Left forelimb (tissue), 1 donor: ENCODE measurements at regions not wholly inside any gene's neighbourhood (a gene's known extent, or its start where the extent isn't known, plus 50 kb on each side); places are given as distances from the start of the nearest gene placed in this dataset.

Source experiments
- DNase-seq: peaks from one replicate; pipeline ENCODE4 v3.0.0-alpha.2; 2018; ENCODE audit warnings: low spot score

GRCh38 chr2:12971581-12972365, 255.0 kb downstream of the TRIB2 start:
- no peak for DNase-seq

- no peak for DNase-seq
Observed at GRCh38 chr2:12978066-12978835, 261.5 kb downstream of the TRIB2 start.

GRCh38 chr2:12979066-12979465, 262.3 kb downstream of the TRIB2 start:
- DNase-seq = no peak

GRCh38 chr2:12980817-12981216, 264.1 kb downstream of the TRIB2 start:
- DNase-seq = no peak

- DNase-seq = no peak
Observed at GRCh38 chr2:12982149-12982584, 265.4 kb downstream of the TRIB2 start.

GRCh38 chr2:12987246-12987645, 270.5 kb downstream of the TRIB2 start:
- no peak for DNase-seq

- no peak for DNase-seq
Observed at GRCh38 chr2:12988279-12988678, 271.5 kb downstream of the TRIB2 start.

GRCh38 chr2:12990523-12990922, 273.8 kb downstream of the TRIB2 start:
- no peak for DNase-seq

GRCh38 chr2:12998685-12999084, 281.9 kb downstream of the TRIB2 start:
- DNase-seq = no peak

- peak; percentile 65 for DNase-seq
Observed at GRCh38 chr2:13000664-13001363, 284.1 kb downstream of the TRIB2 start.

- DNase-seq = no peak
Observed at GRCh38 chr2:13001408-13001807, 284.7 kb downstream of the TRIB2 start.

GRCh38 chr2:13002536-13003331, 286.0 kb downstream of the TRIB2 start:
- no peak for DNase-seq

- DNase-seq = no peak
Observed at GRCh38 chr2:13003500-13003899, 286.8 kb downstream of the TRIB2 start.

GRCh38 chr2:13005048-13005447, 288.3 kb downstream of the TRIB2 start:
- DNase-seq = no peak

GRCh38 chr2:13005761-13006335, 289.1 kb downstream of the TRIB2 start:
- no peak for DNase-seq

GRCh38 chr2:13006426-13006825, 289.7 kb downstream of the TRIB2 start:
- no peak for DNase-seq

GRCh38 chr2:13006829-13007717, 290.3 kb downstream of the TRIB2 start:
- DNase-seq = peak; percentile 83

- no peak for DNase-seq
Observed at GRCh38 chr2:13009027-13009642, 292.4 kb downstream of the TRIB2 start.

- DNase-seq = no peak
Observed at GRCh38 chr2:13010283-13010682, 293.5 kb downstream of the TRIB2 start.

- no peak for DNase-seq
Observed at GRCh38 chr2:13014783-13015182, 298.0 kb downstream of the TRIB2 start.
